ENCODE measurements at regions not wholly inside any gene's neighbourhood (a gene's known extent, or its start where the extent isn't known, plus 50 kb on each side); places are given as distances from the start of the nearest gene placed in this dataset.

DNA sequence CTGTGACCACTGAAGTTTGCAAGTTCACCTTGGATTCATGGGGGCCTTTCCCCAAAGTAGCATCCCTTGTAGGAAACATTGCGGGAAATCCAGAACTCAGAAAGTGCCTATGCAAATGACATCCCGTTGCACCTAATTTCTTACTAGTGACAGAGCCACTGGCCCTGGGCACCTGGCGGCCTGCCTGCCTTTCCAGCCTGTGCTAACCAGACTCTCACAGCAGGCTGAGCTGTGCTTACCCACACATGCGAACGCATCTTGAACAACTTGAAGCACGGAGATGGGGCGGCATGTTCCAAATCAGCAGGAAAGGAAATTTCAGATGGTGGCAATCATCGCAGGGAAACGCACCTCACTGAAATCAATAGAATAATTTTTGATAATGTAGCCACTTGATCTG is 405.8 kb downstream of the TMEM182 start:
- no peak overlapping the region for H3K27ac Mint-ChIP-seq (ENCODE audit: low read depth, unreplicated experiment)
- no TSS peak for BruUV-seq (replicated peaks)
- H3K36me3 Mint-ChIP-seq (ENCODE audit: insufficient read depth, unreplicated experiment), result no peaks in the 10 kb centered on the region
- TF ChIP-seq, protein P1, sequence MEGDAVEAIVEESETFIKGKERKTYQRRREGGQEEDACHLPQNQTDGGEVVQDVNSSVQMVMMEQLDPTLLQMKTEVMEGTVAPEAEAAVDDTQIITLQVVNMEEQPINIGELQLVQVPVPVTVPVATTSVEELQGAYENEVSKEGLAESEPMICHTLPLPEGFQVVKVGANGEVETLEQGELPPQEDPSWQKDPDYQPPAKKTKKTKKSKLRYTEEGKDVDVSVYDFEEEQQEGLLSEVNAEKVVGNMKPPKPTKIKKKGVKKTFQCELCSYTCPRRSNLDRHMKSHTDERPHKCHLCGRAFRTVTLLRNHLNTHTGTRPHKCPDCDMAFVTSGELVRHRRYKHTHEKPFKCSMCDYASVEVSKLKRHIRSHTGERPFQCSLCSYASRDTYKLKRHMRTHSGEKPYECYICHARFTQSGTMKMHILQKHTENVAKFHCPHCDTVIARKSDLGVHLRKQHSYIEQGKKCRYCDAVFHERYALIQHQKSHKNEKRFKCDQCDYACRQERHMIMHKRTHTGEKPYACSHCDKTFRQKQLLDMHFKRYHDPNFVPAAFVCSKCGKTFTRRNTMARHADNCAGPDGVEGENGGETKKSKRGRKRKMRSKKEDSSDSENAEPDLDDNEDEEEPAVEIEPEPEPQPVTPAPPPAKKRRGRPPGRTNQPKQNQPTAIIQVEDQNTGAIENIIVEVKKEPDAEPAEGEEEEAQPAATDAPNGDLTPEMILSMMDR (IDR thresholded peaks at IDR 0.05; ENCODE audit: unreplicated experiment), result no peak
- intact Hi-C loops (cut with micrococcal nuclease), result no loop called here
- CTCF ChIA-PET, result interaction anchor here (0.6 kb wide), 1 partner anchor 327 kb away, joined by 3 read pairs; no protein-coding TSS in a partner anchor
- H3K27me3 Mint-ChIP-seq (ENCODE audit: insufficient read depth, unreplicated experiment), result peaks cover 35% of the 10 kb centered on the region
- no peaks in the 10 kb centered on the region for H3K9me3 Mint-ChIP-seq (ENCODE audit: unreplicated experiment)
- DNase-seq (ENCODE audit: unreplicated experiment), result no peak
- peaks cover 1% of the 10 kb centered on the region for H3K4me1 Mint-ChIP-seq (ENCODE audit: insufficient read depth, unreplicated experiment)
- POLR2A ChIA-PET, result no interaction called here
- no peak overlapping the region for H3K4me3 Mint-ChIP-seq (ENCODE audit: unreplicated experiment)

DNA sequence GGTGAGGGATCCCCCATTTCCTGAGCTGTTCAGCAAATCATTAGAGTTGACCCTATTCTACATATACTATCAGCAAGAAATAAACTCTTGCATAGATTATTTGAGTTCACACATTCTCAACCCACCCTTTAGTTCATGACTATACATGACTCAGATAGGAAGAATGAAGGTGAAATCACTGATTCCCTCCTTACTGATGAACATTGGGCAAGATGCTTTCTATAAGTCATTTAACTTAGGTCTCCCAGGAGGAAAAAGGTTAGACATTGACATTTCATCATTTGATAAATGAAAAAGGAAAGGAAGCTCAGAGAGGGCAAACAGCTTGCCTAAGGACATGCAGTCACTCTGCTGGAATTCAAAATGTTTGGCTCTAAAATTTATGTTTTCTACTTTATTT is 408.0 kb downstream of the TMEM182 start:
- DNase-seq (ENCODE audit: unreplicated experiment), result no peak
- no peaks in the 10 kb centered on the region for H3K36me3 Mint-ChIP-seq (ENCODE audit: insufficient read depth, unreplicated experiment)
- intact Hi-C loops (cut with micrococcal nuclease), result no loop called here
- no peak overlapping the region for H3K4me3 Mint-ChIP-seq (ENCODE audit: unreplicated experiment)
- peaks cover 14% of the 10 kb centered on the region for H3K4me1 Mint-ChIP-seq (ENCODE audit: insufficient read depth, unreplicated experiment)
- H3K27ac Mint-ChIP-seq (ENCODE audit: low read depth, unreplicated experiment), result no peak overlapping the region
- BruUV-seq (replicated peaks), result no TSS peak
- TF ChIP-seq, protein P1 (IDR thresholded peaks at IDR 0.05; ENCODE audit: unreplicated experiment), result no peak
- ChIA-PET CTCF (interaction anchor here (0.6 to 1.5 kb wide), 5 partner anchors 9 to 1705 kb away, joined by 3 to 6 read pairs (median 3); no protein-coding TSS in a partner anchor), POLR2A (no interaction called here)
- no peaks in the 10 kb centered on the region for H3K9me3 Mint-ChIP-seq (ENCODE audit: unreplicated experiment)
- peaks cover 12% of the 10 kb centered on the region for H3K27me3 Mint-ChIP-seq (ENCODE audit: insufficient read depth, unreplicated experiment)

DNA sequence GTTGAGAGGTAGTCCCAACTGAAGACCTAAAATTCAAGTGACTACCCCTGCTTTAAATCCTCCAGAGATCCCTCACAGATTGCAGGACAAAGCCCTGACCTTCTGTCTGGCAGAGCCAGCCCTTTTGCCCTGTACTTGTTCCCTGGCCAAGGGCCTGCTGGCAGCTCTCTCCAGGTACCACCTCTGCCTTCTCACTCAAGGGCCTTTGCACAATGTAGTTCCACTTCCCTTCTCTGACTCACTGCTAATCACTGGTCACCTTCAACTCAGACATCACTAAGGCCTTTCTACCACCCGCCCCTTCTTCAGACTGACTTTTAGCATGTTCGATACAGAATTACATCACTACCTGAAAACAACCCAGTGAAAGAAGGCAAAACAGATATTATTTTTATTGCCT is 411.0 kb downstream of the TMEM182 start:
- DNase-seq (ENCODE audit: unreplicated experiment), result peak; percentile 16
- Mint-ChIP-seq H3K27me3 (ENCODE audit: insufficient read depth, unreplicated experiment) (peaks cover 30% of the 10 kb centered on the region), H3K4me1 (ENCODE audit: insufficient read depth, unreplicated experiment) (peaks cover 19% of the 10 kb centered on the region), H3K36me3 (ENCODE audit: insufficient read depth, unreplicated experiment) (no peaks in the 10 kb centered on the region), H3K9me3 (ENCODE audit: unreplicated experiment) (no peaks in the 10 kb centered on the region), H3K27ac (ENCODE audit: low read depth, unreplicated experiment) (no peak overlapping the region), H3K4me3 (ENCODE audit: unreplicated experiment) (no peak overlapping the region)
- BruUV-seq (replicated peaks), result no TSS peak
- POLR2A ChIA-PET, result no interaction called here
- TF ChIP-seq, protein P1 (IDR thresholded peaks at IDR 0.05; ENCODE audit: unreplicated experiment), result no peak
- intact Hi-C loops (cut with micrococcal nuclease), result no loop called here
- CTCF ChIA-PET, result interaction anchor here (2.1 kb wide), 1 partner anchor 11 kb away, joined by 7 read pairs; no protein-coding TSS in a partner anchor

DNA sequence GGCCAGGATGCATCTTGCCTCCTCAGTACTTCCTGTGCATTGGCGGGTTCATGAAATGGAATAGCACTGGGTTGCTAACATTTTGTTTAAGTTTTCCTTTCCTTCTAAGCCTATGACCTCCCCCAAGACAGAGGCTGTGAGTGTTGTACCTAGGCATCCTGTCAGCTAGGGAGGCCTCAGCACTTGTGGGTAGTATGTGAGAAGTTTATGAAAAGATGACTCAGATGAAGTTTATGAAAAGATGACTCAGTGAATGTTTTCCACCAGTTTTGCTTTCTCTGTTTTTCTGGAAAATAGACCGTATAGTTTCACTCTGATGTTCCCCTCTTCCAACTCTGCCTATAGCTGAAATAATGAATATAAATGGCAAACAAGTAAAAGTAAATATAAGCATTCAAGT is 412.9 kb downstream of the TMEM182 start:
- POLR2A ChIA-PET, result interaction anchor here (1.9 kb wide), 1 partner anchor 13 kb away, joined by 6 read pairs; no protein-coding TSS in a partner anchor
- Mint-ChIP-seq H3K4me3 (ENCODE audit: unreplicated experiment) (no peak overlapping the region), H3K27ac (ENCODE audit: low read depth, unreplicated experiment) (no peak overlapping the region), H3K27me3 (ENCODE audit: insufficient read depth, unreplicated experiment) (peaks cover 37% of the 10 kb centered on the region), H3K4me1 (ENCODE audit: insufficient read depth, unreplicated experiment) (peaks cover 19% of the 10 kb centered on the region), H3K36me3 (ENCODE audit: insufficient read depth, unreplicated experiment) (no peaks in the 10 kb centered on the region), H3K9me3 (ENCODE audit: unreplicated experiment) (no peaks in the 10 kb centered on the region)
- CTCF ChIA-PET, result interaction anchor here (0.9 to 2.1 kb wide), 3 partner anchors 13 to 333 kb away, joined by 3 to 7 read pairs (median 4); no protein-coding TSS in a partner anchor
- intact Hi-C loops (cut with micrococcal nuclease), result no loop called here
- DNase-seq (ENCODE audit: unreplicated experiment), result peak; percentile 38
- TF ChIP-seq, protein P1 (IDR thresholded peaks at IDR 0.05; ENCODE audit: unreplicated experiment), result no peak
- no TSS peak for BruUV-seq (replicated peaks)

All from MCF 10A (cell line).